Spleen (tissue), 7 donors: ENCODE measurements at regions not wholly inside any gene's neighbourhood (a gene's known extent, or its start where the extent isn't known, plus 50 kb on each side); places are given as distances from the start of the nearest gene placed in this dataset.
"Not testable (repeated sequence)": the region's sequence is repeated elsewhere in the genome, so short reads cannot be mapped to it uniquely, and the experiment has no call there.

Source experiments
- CTCF ChIP-seq, 11 experiments: fragments of 200-600 bp in 7 of 11; fragments of 450-650 bp in 4 of 11; sonication (generic) in 4 of 11; IDR thresholded peaks in 8 of 11; conservative IDR thresholded peaks in 3 of 11; 1 replicate in 7 of 11; 2 replicates in 4 of 11; pipeline versions ENCODE4 v1.4.0 to v1.8.0; 2016 to 2021; ENCODE audit warnings: antibody characterized with exemption in 11 of 11, inconsistent platforms in 4 of 11, mild to moderate bottlenecking in 1 of 11
- POLR2A ChIP-seq, 3 donors: fragments of 450-650 bp; IDR thresholded peaks; one replicate each; pipeline ENCODE4 v1.5.1; 2017; ENCODE audit warnings: antibody characterized with exemption in 3 of 3, mild to moderate bottlenecking in 1 of 3
- donor health status: DM: no; HTN: no; CAD: no; lungs with moderate emphysema.
- donor health status: DM: no; HTN: no; CAD: no.
- donor health status: DM: no; HTN: no; CAD: no.

- TF ChIP-seq CTCF (IDR thresholded peaks at IDR 0.05 in 8 of 11, conservative IDR thresholded peaks at IDR 0.05 in 3 of 11); POLR2A (IDR thresholded peaks at IDR 0.05): not testable (repeated sequence)
Measured at GRCh38 chr7:39833865-39834634, 116.0 kb upstream of the CDK13 start.
